Esophagus muscularis mucosa (tissue), 3 donors: ENCODE measurements at regions not wholly inside any gene's neighbourhood (a gene's known extent, or its start where the extent isn't known, plus 50 kb on each side); places are given as distances from the start of the nearest gene placed in this dataset.

Experiments used
- CTCF ChIP-seq, 3 experiments: fragments of 200-600 bp in 2 of 3; fragments of 450-650 bp in 1 of 3; sonication (generic) in 2 of 3; IDR thresholded peaks; one replicate each; pipeline ENCODE4 v1.5.1; 2017 to 2019; ENCODE audit warnings: antibody characterized with exemption in 3 of 3, mild to moderate bottlenecking in 2 of 3, moderate library complexity in 1 of 3
- POLR2A ChIP-seq: fragments of 450-650 bp; IDR thresholded peaks from one replicate; pipeline ENCODE4 v1.6.1; 2017; ENCODE audit warnings: antibody characterized with exemption, moderate library complexity, mild to moderate bottlenecking, low read depth

- TF ChIP-seq POLR2A (no peak), CTCF (IDR thresholded peaks at IDR 0.05) (peak; percentile 43 to 55 (median 48))
These were observed 116.7 kb upstream of the TMEM164 start for GRCh38 chrX:109886122-109886761.
